ENCODE measurements at regions not wholly inside any gene's neighbourhood (a gene's known extent, or its start where the extent isn't known, plus 50 kb on each side); places are given as distances from the start of the nearest gene placed in this dataset.

DNA sequence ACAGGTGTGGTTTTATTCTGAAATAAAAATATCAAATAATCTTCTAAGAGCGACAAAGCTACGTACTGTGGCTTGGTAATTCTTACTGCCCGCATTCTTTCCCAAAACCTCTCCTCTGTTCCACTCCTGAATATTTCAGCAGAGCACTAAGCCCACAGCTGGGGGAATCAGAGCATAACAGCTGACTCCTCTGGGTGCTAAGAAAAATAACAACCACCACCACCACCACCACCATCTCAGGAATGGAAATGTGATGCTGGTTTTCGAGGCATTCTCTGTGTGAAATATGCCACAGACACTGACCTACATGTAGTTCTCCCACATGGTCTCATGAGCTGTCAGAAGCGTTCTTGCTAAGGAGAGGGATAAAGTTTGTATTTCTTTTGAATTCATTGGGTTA lies 183.7 kb downstream of the BMP4 start:
- DNase-seq (ENCODE audit: insufficient read length, low spot score) (no peak), FAIRE-seq (no peak)

DNA sequence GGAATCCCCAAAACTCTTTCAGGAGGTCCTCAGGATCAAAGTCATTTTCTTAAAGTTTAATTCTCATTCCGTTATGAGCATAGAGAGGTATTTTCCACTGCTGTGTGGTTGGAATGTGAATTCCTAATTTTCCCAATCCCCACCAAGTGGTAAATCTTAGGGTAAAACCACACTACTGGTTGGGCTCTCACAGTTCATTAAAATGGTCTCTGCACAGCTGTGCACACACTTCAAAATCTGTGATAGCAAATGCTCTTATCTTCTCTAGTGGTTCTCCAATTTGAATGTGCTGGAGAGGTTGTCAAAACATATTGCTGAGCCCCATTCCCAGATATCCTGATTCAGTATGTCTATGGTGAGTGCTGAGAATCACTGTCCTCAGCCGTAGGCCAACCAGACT lies 189.1 kb downstream of the BMP4 start:
- TF ChIP-seq, protein P1, sequence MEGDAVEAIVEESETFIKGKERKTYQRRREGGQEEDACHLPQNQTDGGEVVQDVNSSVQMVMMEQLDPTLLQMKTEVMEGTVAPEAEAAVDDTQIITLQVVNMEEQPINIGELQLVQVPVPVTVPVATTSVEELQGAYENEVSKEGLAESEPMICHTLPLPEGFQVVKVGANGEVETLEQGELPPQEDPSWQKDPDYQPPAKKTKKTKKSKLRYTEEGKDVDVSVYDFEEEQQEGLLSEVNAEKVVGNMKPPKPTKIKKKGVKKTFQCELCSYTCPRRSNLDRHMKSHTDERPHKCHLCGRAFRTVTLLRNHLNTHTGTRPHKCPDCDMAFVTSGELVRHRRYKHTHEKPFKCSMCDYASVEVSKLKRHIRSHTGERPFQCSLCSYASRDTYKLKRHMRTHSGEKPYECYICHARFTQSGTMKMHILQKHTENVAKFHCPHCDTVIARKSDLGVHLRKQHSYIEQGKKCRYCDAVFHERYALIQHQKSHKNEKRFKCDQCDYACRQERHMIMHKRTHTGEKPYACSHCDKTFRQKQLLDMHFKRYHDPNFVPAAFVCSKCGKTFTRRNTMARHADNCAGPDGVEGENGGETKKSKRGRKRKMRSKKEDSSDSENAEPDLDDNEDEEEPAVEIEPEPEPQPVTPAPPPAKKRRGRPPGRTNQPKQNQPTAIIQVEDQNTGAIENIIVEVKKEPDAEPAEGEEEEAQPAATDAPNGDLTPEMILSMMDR (IDR thresholded peaks at IDR 0.05; ENCODE audit: insufficient read depth, missing control alignments), result no peak
- DNase-seq (ENCODE audit: insufficient read length, low spot score) (no peak), FAIRE-seq (no peak)

More for the DNA sequence above, 183.7 kb downstream of the BMP4 start:
- TF ChIP-seq, protein P1 (IDR thresholded peaks at IDR 0.05; ENCODE audit: insufficient read depth, missing control alignments), result no peak

DNA sequence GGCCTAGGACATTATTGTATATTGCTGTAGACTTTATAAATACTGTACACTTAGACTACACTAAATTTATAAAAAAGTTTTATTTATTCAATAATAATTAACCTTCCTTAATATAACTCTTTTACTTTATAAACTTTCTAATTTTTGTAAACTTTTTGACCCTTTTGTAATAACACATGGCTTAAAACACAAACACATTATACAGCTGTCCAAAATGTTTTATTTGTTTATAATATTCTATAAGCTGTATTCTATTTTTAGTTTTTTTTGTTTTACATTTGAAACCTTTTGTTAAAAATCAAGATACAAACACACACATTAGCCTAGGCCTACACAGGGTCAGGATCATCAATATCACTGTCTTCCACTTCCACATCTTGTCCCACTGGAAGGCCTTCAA lies 190.0 kb downstream of the BMP4 start:
- TF ChIP-seq, protein P1 (IDR thresholded peaks at IDR 0.05; ENCODE audit: insufficient read depth, missing control alignments), result no peak
- no peak for DNase-seq (ENCODE audit: insufficient read length, low spot score)
- no peak for FAIRE-seq

DNA sequence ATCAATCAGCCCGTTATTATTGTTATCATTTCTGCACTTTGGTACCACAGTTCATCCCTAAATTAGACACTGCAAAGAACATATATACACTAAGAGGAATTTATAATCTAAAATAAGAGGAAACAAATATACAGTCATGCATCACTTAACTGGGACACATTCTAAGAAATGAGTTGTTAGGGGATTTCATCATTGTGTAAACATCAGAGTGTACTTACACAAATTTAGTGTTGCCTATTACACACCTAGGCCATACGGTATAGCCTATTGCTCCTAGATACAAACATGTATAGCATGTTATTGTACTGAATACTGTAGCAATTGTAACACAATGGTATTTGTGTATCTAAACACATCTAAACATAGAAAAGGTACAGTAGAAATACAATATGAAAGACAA lies 190.5 kb downstream of the BMP4 start:
- TF ChIP-seq, protein P1 (IDR thresholded peaks at IDR 0.05; ENCODE audit: insufficient read depth, missing control alignments), result no peak
- FAIRE-seq, result no peak
- DNase-seq (ENCODE audit: insufficient read length, low spot score), result no peak

DNA sequence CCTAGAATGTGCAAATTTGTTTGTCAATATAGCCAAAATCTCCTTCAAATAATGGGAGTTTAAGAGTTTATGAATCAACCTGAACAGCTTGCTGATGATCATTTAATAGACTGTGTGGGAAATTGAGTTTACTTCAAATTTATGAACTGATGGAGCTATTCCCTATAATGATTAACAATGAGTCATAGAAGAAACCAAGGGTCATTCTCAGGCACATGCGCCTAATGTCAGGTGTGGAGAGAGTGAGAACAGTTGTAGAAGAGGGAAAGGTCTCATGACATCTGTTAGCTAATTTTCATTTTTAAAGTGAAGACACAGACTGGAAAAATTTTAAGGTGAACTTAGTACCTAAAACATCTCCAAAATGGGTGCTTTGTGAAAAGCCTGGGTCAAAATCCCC lies 191.8 kb downstream of the BMP4 start:
- no peak for FAIRE-seq
- no peak for DNase-seq (ENCODE audit: insufficient read length, low spot score)
- TF ChIP-seq, protein P1 (IDR thresholded peaks at IDR 0.05; ENCODE audit: insufficient read depth, missing control alignments), result no peak

DNA sequence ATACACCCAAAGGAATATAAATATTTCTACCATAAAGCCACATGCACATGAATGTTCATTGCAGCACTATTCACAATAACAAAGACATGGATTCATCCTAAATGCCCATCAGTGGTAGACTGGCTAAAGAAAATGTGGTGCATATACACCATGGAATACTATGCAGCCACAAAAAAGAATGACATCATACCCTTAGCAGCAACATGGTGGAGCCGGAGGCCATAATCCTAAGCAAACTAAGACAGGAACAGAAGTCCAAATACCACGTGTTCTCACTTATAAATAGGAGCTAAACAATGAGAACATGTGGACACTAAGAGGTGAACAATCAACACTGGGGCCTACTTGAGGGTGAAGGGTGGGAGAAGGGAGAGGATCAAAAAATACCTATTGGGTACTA lies 198.5 kb downstream of the BMP4 start:
- FAIRE-seq (no peak), DNase-seq (ENCODE audit: insufficient read length, low spot score) (no peak)
- TF ChIP-seq, protein P1 (IDR thresholded peaks at IDR 0.05; ENCODE audit: insufficient read depth, missing control alignments), result no peak

DNA sequence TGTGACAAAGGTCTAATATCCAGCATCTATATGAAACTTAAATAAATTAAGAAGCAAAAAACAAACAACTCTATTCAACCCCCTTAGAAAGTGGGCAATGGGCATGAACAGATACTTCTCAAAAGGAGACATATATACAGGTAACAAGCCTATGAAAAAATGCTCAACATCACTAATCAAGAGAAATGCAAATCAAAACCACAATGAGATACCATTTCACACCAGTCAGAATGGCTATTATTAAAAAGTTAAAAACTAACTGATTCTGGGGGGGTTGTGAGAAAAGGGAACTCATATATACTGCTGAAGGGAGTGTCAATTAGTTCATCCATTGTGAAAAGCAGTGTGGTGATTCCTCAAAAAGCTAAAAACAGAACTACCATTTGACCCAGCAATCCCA lies 198.9 kb downstream of the BMP4 start:
- TF ChIP-seq, protein P1 (IDR thresholded peaks at IDR 0.05; ENCODE audit: insufficient read depth, missing control alignments), result no peak
- no peak for DNase-seq (ENCODE audit: insufficient read length, low spot score)
- FAIRE-seq, result no peak

Measured in D721Med (cell line).